Endothelial cell (in vitro differentiated cells): ENCODE measurements at regions not wholly inside any gene's neighbourhood (a gene's known extent, or its start where the extent isn't known, plus 50 kb on each side); places are given as distances from the start of the nearest gene placed in this dataset.

Source experiments
- DNase-seq: peaks from one replicate; pipeline ENCODE4 v3.0.0; 2021; ENCODE audit warnings: low spot score
- H3K27ac Mint-ChIP-seq: one replicate; pipeline ENCODE4 v1.8.0; 2021; ENCODE audit warnings: mixed read lengths, inconsistent platforms; ENCODE audit not compliant: unreplicated experiment
- H3K27me3 Mint-ChIP-seq: one replicate; pipeline ENCODE4 v1.8.0; 2021; ENCODE audit warnings: mild to moderate bottlenecking, moderate library complexity, mixed read lengths, inconsistent platforms; ENCODE audit not compliant: unreplicated experiment
- H3K36me3 Mint-ChIP-seq: one replicate; pipeline ENCODE4 v1.8.0; 2021; ENCODE audit warnings: mild to moderate bottlenecking, low read depth, mixed read lengths, inconsistent platforms; ENCODE audit not compliant: unreplicated experiment
- H3K4me1 Mint-ChIP-seq: one replicate; pipeline ENCODE4 v1.8.0; 2021; ENCODE audit warnings: mild to moderate bottlenecking, mixed read lengths, inconsistent platforms; ENCODE audit not compliant: unreplicated experiment
- H3K4me3 Mint-ChIP-seq: one replicate; pipeline ENCODE4 v1.8.0; 2021; ENCODE audit warnings: mild to moderate bottlenecking, mixed read lengths, inconsistent platforms; ENCODE audit not compliant: unreplicated experiment
- H3K9me3 Mint-ChIP-seq: one replicate; pipeline ENCODE4 v1.8.0; 2021; ENCODE audit warnings: mixed read lengths, inconsistent platforms; ENCODE audit not compliant: unreplicated experiment
- TF ChIP-seq, protein P1 (sequence below): fragments of 200-600 bp; sonication (generic); IDR thresholded peaks from one replicate; pipeline ENCODE4 v1.5.0; 2021; ENCODE audit warnings: antibody characterized with exemption; ENCODE audit not compliant: unreplicated experiment

DNA sequence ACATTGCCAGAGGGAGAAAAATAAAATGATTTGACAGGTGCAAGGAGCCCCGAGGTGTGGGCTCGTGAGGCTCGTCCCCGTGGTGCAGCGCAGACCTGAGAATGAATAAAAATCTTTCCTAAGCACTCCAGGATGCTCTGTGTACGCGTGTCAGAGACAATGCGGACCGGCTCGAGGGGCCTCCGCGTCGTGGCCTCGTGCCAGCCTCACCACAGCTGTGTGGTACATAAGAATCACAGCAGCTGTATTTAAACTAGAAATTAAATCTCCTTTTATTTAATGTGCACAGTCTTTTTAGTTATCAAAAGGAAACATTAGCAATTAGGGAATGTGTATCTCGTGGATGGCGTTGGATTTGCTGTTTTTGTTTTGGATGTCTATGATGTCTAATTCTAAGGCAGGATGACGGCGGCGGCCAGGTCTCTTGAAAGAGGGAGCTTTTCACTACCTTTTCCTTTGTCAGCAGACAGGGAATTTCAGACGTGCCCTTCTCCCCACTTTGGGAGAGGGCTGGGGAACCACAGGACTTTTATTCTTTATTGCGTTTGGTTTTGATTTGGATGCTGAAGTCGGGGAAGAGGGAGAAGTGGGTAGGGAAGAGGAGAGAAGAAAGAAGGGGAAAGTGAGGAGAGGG lies 365.3 kb upstream of the SHH start:
- Mint-ChIP-seq H3K4me1 (no peaks in the 10 kb centered on the region), H3K27ac (no peak overlapping the region), H3K4me3 (no peak overlapping the region), H3K27me3 (peaks cover 8% of the 10 kb centered on the region), H3K36me3 (no peaks in the 10 kb centered on the region), H3K9me3 (no peaks in the 10 kb centered on the region)
- TF ChIP-seq, protein P1, sequence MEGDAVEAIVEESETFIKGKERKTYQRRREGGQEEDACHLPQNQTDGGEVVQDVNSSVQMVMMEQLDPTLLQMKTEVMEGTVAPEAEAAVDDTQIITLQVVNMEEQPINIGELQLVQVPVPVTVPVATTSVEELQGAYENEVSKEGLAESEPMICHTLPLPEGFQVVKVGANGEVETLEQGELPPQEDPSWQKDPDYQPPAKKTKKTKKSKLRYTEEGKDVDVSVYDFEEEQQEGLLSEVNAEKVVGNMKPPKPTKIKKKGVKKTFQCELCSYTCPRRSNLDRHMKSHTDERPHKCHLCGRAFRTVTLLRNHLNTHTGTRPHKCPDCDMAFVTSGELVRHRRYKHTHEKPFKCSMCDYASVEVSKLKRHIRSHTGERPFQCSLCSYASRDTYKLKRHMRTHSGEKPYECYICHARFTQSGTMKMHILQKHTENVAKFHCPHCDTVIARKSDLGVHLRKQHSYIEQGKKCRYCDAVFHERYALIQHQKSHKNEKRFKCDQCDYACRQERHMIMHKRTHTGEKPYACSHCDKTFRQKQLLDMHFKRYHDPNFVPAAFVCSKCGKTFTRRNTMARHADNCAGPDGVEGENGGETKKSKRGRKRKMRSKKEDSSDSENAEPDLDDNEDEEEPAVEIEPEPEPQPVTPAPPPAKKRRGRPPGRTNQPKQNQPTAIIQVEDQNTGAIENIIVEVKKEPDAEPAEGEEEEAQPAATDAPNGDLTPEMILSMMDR: no peak
- DNase-seq: no peak

DNA sequence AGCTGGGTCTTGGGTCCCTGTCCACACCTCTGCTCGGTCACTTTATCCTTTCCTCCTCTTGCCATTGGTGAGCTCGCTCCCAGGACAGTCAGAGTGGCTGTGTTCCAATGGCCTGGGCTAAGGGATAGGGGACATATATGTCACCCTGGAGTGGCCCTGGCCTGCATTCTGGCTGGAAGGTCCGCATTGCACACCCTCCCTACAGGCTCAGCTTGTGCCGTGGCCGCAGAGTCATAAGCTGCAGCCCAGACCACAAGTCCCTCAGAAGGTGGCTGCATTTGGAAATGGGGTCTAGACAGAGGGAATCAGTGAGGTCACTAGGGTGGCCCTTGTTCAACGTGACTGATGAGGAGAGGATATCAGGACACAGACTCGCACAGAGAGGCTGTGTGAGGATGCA lies 363.8 kb upstream of the SHH start:
- Mint-ChIP-seq H3K4me3 (no peak overlapping the region), H3K9me3 (no peaks in the 10 kb centered on the region)

DNA sequence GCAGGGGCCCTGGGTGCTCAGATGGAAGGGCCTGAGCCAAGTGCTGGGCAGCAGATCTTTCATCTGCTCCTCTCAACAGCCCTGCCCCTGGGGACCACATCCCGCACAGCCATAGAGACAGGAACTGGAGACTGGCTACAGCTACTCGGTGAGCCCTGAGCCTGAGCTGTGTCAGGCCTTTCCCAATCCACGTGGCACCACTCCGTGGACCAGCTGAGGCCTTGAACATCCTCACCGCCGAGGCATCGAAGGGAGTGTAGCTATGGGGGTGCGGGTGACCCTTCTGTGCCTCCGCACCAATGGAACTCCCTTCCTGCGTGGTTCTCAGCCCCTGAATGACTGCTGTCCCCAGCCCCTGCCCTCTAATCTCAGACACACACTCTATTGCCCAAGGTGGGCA lies 362.7 kb upstream of the SHH start:
- H3K27ac Mint-ChIP-seq: no peak overlapping the region
- no peaks in the 10 kb centered on the region for H3K36me3 Mint-ChIP-seq
- peaks cover 7% of the 10 kb centered on the region for H3K27me3 Mint-ChIP-seq
- no peaks in the 10 kb centered on the region for H3K4me1 Mint-ChIP-seq
- TF ChIP-seq, protein P1: no peak
- no peak for DNase-seq
- no peak overlapping the region for H3K4me3 Mint-ChIP-seq
- no peaks in the 10 kb centered on the region for H3K9me3 Mint-ChIP-seq

More for the DNA sequence above, 363.8 kb upstream of the SHH start:
- H3K27ac Mint-ChIP-seq: no peak overlapping the region
- DNase-seq: no peak
- no peaks in the 10 kb centered on the region for H3K36me3 Mint-ChIP-seq
- TF ChIP-seq, protein P1: no peak
- no peaks in the 10 kb centered on the region for H3K4me1 Mint-ChIP-seq
- peaks cover 8% of the 10 kb centered on the region for H3K27me3 Mint-ChIP-seq

DNA sequence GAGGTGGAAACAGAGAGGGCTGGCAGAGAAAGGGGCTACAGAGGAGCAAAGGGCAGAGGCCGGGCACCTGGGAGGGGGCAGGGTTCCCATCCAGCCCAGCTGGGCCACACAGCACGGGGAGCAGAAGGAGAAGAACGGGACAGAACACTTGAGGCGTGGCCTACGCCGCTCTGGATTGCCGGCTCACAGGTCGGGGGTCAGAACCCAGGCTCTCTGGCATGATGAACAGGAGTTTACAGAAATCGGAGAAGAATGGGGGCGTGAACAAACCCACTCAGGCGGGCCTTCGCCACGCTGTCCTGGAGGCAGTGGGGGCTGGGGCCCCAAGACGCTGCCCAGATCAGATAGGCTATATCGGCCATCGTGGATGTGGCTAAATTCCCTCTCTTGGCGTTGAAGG lies 362.2 kb upstream of the SHH start:
- H3K4me3 Mint-ChIP-seq: no peak overlapping the region
- TF ChIP-seq, protein P1: no peak
- H3K36me3 Mint-ChIP-seq: no peaks in the 10 kb centered on the region
- peaks cover 6% of the 10 kb centered on the region for H3K27me3 Mint-ChIP-seq
- no peaks in the 10 kb centered on the region for H3K9me3 Mint-ChIP-seq
- H3K4me1 Mint-ChIP-seq: no peaks in the 10 kb centered on the region
- no peak for DNase-seq
- no peak overlapping the region for H3K27ac Mint-ChIP-seq

DNA sequence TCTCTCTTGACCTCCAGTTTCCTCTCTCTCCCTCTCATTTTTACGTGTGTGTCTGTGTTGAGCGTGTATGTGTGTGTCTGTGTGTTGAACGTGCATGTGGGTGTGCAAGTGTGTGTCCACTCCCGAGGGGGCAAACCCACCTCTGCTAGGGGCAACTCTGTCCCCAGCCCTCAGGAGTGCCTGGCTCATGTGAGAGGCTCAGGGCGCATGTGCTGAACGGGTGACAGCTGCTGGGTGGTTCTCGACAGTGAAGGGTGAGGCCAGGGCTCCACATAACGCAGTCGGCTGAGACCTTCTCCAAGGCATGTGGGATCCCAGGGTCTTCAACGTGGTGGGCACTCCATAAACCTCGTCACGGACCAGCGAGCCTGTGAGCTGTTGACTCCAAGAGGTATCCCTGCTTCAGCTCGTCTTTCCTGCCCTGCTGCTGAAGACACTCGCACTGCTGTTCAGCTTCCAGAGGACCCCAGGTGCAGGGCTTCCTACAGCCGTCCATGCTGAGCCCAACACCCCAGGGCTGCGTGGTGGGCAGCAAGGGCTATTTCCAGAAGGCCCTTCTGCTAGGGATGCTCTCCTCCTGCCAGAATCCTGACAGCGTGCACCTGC lies 361.6 kb upstream of the SHH start:
- Mint-ChIP-seq H3K36me3 (no peaks in the 10 kb centered on the region), H3K27ac (no peak overlapping the region), H3K4me3 (no peak overlapping the region), H3K9me3 (no peaks in the 10 kb centered on the region), H3K4me1 (no peaks in the 10 kb centered on the region), H3K27me3 (peaks cover 2% of the 10 kb centered on the region)
- no peak for DNase-seq
- TF ChIP-seq, protein P1: no peak
